ENCODE measurements at regions not wholly inside any gene's neighbourhood (a gene's known extent, or its start where the extent isn't known, plus 50 kb on each side); places are given as distances from the start of the nearest gene placed in this dataset.

DNA sequence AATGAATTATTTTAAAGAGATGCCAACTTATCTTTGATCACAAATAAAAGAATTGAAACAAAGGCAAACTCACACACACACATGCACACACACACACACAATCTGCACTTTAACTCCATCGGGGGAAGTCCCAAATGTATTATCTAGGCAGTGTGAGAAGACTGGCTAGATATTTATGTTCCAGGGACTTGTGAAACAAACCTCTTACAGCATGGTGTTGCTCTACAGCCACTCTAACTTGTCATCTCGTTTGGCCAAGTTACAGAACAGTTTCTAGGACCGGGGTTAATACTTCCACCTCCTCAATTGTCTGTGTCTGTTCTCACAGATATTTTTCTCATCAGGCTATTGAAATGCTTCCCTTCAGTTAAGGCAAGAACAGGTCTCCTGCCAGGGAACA is 855.0 kb downstream of the EPHA7 start:
- TF ChIP-seq, protein P1, sequence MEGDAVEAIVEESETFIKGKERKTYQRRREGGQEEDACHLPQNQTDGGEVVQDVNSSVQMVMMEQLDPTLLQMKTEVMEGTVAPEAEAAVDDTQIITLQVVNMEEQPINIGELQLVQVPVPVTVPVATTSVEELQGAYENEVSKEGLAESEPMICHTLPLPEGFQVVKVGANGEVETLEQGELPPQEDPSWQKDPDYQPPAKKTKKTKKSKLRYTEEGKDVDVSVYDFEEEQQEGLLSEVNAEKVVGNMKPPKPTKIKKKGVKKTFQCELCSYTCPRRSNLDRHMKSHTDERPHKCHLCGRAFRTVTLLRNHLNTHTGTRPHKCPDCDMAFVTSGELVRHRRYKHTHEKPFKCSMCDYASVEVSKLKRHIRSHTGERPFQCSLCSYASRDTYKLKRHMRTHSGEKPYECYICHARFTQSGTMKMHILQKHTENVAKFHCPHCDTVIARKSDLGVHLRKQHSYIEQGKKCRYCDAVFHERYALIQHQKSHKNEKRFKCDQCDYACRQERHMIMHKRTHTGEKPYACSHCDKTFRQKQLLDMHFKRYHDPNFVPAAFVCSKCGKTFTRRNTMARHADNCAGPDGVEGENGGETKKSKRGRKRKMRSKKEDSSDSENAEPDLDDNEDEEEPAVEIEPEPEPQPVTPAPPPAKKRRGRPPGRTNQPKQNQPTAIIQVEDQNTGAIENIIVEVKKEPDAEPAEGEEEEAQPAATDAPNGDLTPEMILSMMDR (conservative IDR thresholded peaks at IDR 0.05 in 1 of 2, IDR thresholded peaks at IDR 0.05 in 1 of 2; ENCODE audit: low read depth in 1 of 2, low read length in 2 of 2): no peak
- TF ChIP-seq EZH2 (IDR thresholded peaks at IDR 0.05; ENCODE audit: low read length, missing control alignments): no peak
- H2AFZ ChIP-seq (ENCODE audit: low read length): no peak overlapping the region
- DNase-seq (ENCODE audit: low read depth in 2 of 2): no peak

GRCh38 chr6:92559611-92560010 is 859.7 kb downstream of the EPHA7 start:
- Histone ChIP-seq H3K4me1 (ENCODE audit: control insufficient read depth, extremely low read depth, insufficient read depth, low read length) (no peaks in the 10 kb centered on the region), H3K36me3 (ENCODE audit: control insufficient read depth, insufficient read depth, low read length) (no peaks in the 10 kb centered on the region), H3K4me3 (replicated peaks in 1 of 4; ENCODE audit: control extremely low read depth in 1 of 4, insufficient read depth in 1 of 4, low read depth in 3 of 4, low read length in 4 of 4) (no peak overlapping the region), H3K9ac (ENCODE audit: insufficient read depth, low read length) (no peak overlapping the region), H3K27ac (ENCODE audit: insufficient read depth, low read length) (no peak overlapping the region), H3K4me2 (ENCODE audit: extremely low read depth, insufficient read depth, low read length) (no peak overlapping the region), H3K79me2 (ENCODE audit: control insufficient read depth, insufficient read depth, low read length) (no peaks in the 10 kb centered on the region), H3K9me3 (ENCODE audit: control insufficient read depth, insufficient read depth, low read depth, low read length) (no peaks in the 10 kb centered on the region), H4K20me1 (ENCODE audit: control insufficient read depth, extremely low read depth, insufficient read depth, low read length) (no peaks in the 10 kb centered on the region), H2AFZ (ENCODE audit: low read length) (no peak overlapping the region), H3K27me3 (ENCODE audit: control insufficient read depth, insufficient read depth, low read length) (no peaks in the 10 kb centered on the region)
- no peak for TF ChIP-seq EZH2 (IDR thresholded peaks at IDR 0.05; ENCODE audit: low read length, missing control alignments)
- TF ChIP-seq, protein P1 (conservative IDR thresholded peaks at IDR 0.05 in 1 of 2, IDR thresholded peaks at IDR 0.05 in 1 of 2; ENCODE audit: low read depth in 1 of 2, low read length in 2 of 2): no peak
- no peak for DNase-seq (ENCODE audit: low read depth in 2 of 2)

More for the DNA sequence above, 855.0 kb downstream of the EPHA7 start:
- Histone ChIP-seq H3K4me1 (ENCODE audit: control insufficient read depth, extremely low read depth, insufficient read depth, low read length) (no peaks in the 10 kb centered on the region), H3K9me3 (ENCODE audit: control insufficient read depth, insufficient read depth, low read depth, low read length) (no peaks in the 10 kb centered on the region), H3K79me2 (ENCODE audit: control insufficient read depth, insufficient read depth, low read length) (no peaks in the 10 kb centered on the region), H3K9ac (ENCODE audit: insufficient read depth, low read length) (no peak overlapping the region), H3K27ac (ENCODE audit: insufficient read depth, low read length) (no peak overlapping the region), H4K20me1 (ENCODE audit: control insufficient read depth, extremely low read depth, insufficient read depth, low read length) (no peaks in the 10 kb centered on the region), H3K36me3 (ENCODE audit: control insufficient read depth, insufficient read depth, low read length) (no peaks in the 10 kb centered on the region), H3K4me3 (replicated peaks in 1 of 4; ENCODE audit: control extremely low read depth in 1 of 4, insufficient read depth in 1 of 4, low read depth in 3 of 4, low read length in 4 of 4) (no peak overlapping the region), H3K4me2 (ENCODE audit: extremely low read depth, insufficient read depth, low read length) (no peak overlapping the region), H3K27me3 (ENCODE audit: control insufficient read depth, insufficient read depth, low read length) (no peaks in the 10 kb centered on the region)

GRCh38 chr6:92559003-92559402 is 860.4 kb downstream of the EPHA7 start:
- Histone ChIP-seq H3K4me2 (ENCODE audit: extremely low read depth, insufficient read depth, low read length) (no peak overlapping the region), H3K79me2 (ENCODE audit: control insufficient read depth, insufficient read depth, low read length) (no peaks in the 10 kb centered on the region), H3K27ac (ENCODE audit: insufficient read depth, low read length) (no peak overlapping the region), H3K9me3 (ENCODE audit: control insufficient read depth, insufficient read depth, low read depth, low read length) (no peaks in the 10 kb centered on the region), H3K9ac (ENCODE audit: insufficient read depth, low read length) (no peak overlapping the region), H3K27me3 (ENCODE audit: control insufficient read depth, insufficient read depth, low read length) (no peaks in the 10 kb centered on the region), H2AFZ (ENCODE audit: low read length) (no peak overlapping the region), H4K20me1 (ENCODE audit: control insufficient read depth, extremely low read depth, insufficient read depth, low read length) (no peaks in the 10 kb centered on the region), H3K36me3 (ENCODE audit: control insufficient read depth, insufficient read depth, low read length) (no peaks in the 10 kb centered on the region), H3K4me3 (replicated peaks in 1 of 4; ENCODE audit: control extremely low read depth in 1 of 4, insufficient read depth in 1 of 4, low read depth in 3 of 4, low read length in 4 of 4) (no peak overlapping the region), H3K4me1 (ENCODE audit: control insufficient read depth, extremely low read depth, insufficient read depth, low read length) (no peaks in the 10 kb centered on the region)
- TF ChIP-seq, protein P1 (conservative IDR thresholded peaks at IDR 0.05 in 1 of 2, IDR thresholded peaks at IDR 0.05 in 1 of 2; ENCODE audit: low read depth in 1 of 2, low read length in 2 of 2): no peak
- TF ChIP-seq EZH2 (IDR thresholded peaks at IDR 0.05; ENCODE audit: low read length, missing control alignments): no peak
- DNase-seq (ENCODE audit: low read depth in 2 of 2): peak in 1 of 2 donors; percentile 39

Data from fibroblast of lung (primary cell).